Fibroblast of mammary gland (primary cell): ENCODE measurements at regions not wholly inside any gene's neighbourhood (a gene's known extent, or its start where the extent isn't known, plus 50 kb on each side); places are given as distances from the start of the nearest gene placed in this dataset.

Source experiments
- DNase-seq: peaks from one replicate; pipeline ENCODE4 v3.0.0-alpha.2; 2010; ENCODE audit warnings: low read depth
- H3K4me3 ChIP-seq: 2 replicates; pipeline ENCODE4 v1.5.1; 2011; ENCODE audit warnings: low read depth, mild to moderate bottlenecking, low read length, moderate library complexity; ENCODE audit not compliant: control insufficient read depth
- CTCF ChIP-seq: conservative IDR thresholded peaks from 2 replicates; pipeline ENCODE4 v1.5.1; 2011; ENCODE audit warnings: low read depth, low read length, inconsistent platforms; ENCODE audit not compliant: control insufficient read depth, insufficient read depth

- no peak for TF ChIP-seq CTCF
- H3K4me3 ChIP-seq: no peak overlapping the region
- no peak for DNase-seq
Measured at GRCh38 chr4:22932326-22932725, 239.6 kb downstream of the GBA3 start.

DNA sequence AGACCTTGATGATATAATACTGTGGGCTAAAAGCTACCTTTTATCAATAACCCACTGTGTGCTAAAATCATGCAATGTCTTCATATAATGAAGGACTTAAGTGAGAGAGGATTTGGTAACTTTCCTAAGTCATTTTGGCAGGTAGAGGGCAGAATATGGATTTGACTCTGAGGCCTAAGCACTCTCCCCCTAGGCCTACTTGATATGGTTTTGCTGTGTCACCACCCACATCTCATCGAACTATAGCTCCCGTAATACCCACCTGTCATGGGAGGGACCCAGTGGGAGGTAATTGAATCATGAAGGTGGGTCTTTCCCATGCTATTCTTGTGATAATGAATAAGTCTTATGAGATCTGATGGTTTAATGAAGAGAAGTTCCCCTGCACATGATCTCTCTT is 229.7 kb downstream of the GBA3 start:
- DNase-seq: no peak
- H3K4me3 ChIP-seq: no peak overlapping the region
- no peak for TF ChIP-seq CTCF

DNA sequence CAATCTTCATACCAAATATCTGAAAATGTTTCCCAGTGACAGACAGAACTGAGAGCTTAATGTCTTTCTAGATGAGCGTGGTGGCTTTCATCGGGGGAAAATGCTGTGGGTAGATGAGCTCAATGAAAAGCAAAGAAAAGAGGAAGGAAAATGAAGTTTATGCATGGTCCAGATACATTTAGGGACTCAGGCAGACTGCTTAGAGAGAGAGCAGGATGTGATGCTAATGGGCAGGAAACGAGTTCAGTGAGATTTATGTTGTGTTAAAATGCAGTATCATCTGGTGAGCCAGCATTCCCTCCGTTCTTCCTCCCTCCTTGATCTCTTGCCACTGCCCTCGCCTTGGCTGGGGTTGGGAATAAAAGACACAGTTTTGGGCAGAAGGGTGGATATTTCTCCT is 229.2 kb downstream of the GBA3 start:
- no peak for DNase-seq

DNA sequence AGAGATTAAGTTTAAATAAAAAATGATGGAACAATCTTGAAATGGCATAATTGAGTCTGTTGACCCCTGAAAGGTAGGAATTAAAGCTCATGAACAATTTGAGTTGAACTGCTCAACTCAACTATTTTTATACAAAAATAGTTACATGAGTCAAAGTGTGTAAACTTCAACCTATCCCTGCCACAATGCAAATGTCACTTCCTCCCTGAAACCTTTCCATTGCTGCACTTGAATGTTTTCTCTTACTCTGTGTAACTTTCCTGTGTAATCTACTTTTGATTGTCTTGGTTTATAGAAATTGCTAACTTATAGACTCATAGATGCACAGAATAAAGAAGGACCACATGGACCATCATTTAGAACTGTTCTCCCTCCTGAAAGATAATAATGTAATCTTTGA is 218.5 kb downstream of the GBA3 start:
- DNase-seq: no peak
- TF ChIP-seq CTCF: no peak
- H3K4me3 ChIP-seq: no peak overlapping the region

More for the DNA sequence above, 229.2 kb downstream of the GBA3 start:
- no peak for TF ChIP-seq CTCF
- no peak overlapping the region for H3K4me3 ChIP-seq

DNA sequence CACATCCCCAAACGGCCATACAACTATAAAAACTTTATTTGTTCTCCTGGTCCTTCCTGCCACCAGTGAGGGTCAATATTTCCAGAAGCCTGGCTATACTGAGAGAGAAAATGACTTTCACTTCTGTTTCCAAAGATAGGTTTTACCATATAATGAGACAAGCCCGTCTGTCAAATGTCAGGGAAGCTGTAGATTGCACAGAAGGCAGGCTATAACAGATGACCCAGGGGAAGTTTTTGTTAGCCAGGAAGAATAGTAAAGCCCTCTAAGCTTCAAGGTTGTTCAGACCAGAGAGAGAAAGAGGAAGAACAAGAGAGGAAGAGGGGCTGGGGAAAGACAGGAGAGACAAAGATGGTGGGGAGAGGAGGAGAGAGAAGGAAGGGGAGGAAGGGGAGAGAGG is 217.5 kb downstream of the GBA3 start:
- TF ChIP-seq CTCF: no peak
- no peak overlapping the region for H3K4me3 ChIP-seq
- DNase-seq: no peak

DNA sequence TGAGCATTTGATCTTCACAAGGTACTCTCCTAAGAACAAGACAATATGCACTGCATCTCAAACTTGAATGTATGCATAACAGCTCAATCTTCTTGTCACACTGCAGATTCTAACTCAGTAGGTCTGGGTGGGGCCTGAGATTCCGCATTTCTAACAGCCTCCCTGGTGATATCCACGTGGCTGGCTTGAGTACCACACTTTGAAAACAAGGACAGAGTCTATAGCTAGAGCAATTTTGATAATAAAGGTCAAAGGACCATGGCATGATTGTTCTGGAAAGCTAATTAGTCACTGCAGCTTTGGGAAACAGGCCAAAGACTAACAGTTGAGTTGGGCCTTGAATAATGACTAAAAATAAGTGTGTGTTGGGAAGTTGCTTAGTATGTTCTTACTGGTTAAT is 213.3 kb downstream of the GBA3 start:
- no peak overlapping the region for H3K4me3 ChIP-seq
- DNase-seq: no peak
- TF ChIP-seq CTCF: no peak

DNA sequence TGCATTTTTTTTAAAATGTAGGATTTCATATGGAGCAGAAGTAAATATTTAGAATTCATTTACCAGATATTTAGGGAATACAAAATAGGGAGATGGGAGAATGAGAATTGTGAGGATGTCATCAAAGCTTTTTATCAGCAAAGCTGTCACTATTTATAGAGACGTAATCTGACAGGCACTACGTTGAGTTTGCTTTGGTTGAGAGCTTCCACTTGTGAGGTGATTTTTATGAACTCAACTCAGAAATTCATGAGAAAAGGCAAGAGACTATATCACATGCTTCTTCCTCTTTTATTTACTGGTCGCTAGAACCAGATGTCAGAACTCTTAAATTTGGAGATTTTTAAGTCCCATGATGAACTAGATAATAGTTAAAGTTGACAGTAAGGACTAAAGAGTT is 211.2 kb downstream of the GBA3 start:
- no peak overlapping the region for H3K4me3 ChIP-seq
- no peak for DNase-seq
- TF ChIP-seq CTCF: no peak
